ENCODE measurements at regions not wholly inside any gene's neighbourhood (a gene's known extent, or its start where the extent isn't known, plus 50 kb on each side); places are given as distances from the start of the nearest gene placed in this dataset.

DNA sequence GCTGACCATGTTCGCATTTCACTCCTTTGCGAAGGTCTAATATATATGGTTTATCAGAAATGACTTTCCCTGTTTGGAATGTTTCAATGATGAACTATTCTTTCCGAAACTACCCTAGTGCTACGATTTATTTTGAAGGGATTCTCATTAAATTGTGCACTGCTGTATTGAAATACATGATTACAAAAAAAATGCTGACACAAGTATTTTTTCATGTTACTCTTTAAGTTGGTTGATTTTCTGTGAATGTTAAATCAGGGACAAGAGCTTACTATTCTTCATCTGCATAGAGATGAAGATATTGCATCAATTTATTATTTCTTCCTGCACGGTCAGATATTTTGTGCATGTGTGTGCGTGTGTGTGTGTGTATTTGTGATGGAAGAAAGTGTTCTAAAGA lies 731.5 kb upstream of the AGA start:
- H3K4me1 ChIP-seq (ENCODE audit: control insufficient read depth in 5 of 5, insufficient read depth in 5 of 5, low read length in 5 of 5): no peaks in the 10 kb centered on the region
- H3K9me3 ChIP-seq (ENCODE audit: control insufficient read depth in 4 of 4, insufficient read depth in 3 of 4, low read length in 3 of 4): no peaks in the 10 kb centered on the region
- H3K4me3 ChIP-seq: no peak overlapping the region
- DNase-seq (no peak), ATAC-seq (ENCODE audit: insufficient read depth, low FRiP score) (no peak)
- H3K9ac ChIP-seq (ENCODE audit: insufficient read depth in 1 of 2, low read length in 2 of 2): no peak overlapping the region
- no peaks in the 10 kb centered on the region for H3K27me3 ChIP-seq (ENCODE audit: control insufficient read depth in 3 of 3, insufficient read depth in 3 of 3, low read length in 2 of 3)
- 77 to 83% methylated on average over 6 of the region's 6 CpGs for WGBS, 2 donors
- no peak overlapping the region for H3K27ac ChIP-seq (ENCODE audit: low read depth in 1 of 2, low read length in 1 of 2)
- no peaks in the 10 kb centered on the region for H3K36me3 ChIP-seq (ENCODE audit: control insufficient read depth in 4 of 4, insufficient read depth in 4 of 4, low read length in 4 of 4)
- TF ChIP-seq, protein P1, sequence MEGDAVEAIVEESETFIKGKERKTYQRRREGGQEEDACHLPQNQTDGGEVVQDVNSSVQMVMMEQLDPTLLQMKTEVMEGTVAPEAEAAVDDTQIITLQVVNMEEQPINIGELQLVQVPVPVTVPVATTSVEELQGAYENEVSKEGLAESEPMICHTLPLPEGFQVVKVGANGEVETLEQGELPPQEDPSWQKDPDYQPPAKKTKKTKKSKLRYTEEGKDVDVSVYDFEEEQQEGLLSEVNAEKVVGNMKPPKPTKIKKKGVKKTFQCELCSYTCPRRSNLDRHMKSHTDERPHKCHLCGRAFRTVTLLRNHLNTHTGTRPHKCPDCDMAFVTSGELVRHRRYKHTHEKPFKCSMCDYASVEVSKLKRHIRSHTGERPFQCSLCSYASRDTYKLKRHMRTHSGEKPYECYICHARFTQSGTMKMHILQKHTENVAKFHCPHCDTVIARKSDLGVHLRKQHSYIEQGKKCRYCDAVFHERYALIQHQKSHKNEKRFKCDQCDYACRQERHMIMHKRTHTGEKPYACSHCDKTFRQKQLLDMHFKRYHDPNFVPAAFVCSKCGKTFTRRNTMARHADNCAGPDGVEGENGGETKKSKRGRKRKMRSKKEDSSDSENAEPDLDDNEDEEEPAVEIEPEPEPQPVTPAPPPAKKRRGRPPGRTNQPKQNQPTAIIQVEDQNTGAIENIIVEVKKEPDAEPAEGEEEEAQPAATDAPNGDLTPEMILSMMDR (IDR thresholded peaks at IDR 0.05; ENCODE audit: control extremely low read depth, extremely low read depth): no peak

DNA sequence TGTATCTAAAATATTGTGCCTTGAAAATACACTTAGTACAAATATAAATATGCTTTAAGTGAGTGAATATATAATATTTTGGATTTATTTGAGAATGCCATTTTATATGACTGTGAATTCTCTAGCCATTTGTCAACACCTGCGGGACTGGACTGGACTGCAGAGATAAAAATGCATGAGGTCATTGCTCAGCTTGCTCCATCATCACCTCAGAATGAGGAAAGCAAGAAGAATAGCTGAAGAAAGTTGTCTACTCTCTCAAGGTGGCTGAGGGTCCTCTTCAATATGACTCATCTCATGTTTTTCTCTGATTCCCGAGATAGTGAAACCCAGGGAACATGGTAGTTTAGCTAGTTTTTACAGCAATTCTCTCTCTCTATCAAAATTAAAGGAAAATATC lies 732.5 kb upstream of the AGA start:
- H3K36me3 ChIP-seq (ENCODE audit: control insufficient read depth in 4 of 4, insufficient read depth in 4 of 4, low read length in 4 of 4): no peaks in the 10 kb centered on the region
- H3K9me3 ChIP-seq (ENCODE audit: control insufficient read depth in 4 of 4, insufficient read depth in 3 of 4, low read length in 3 of 4): no peaks in the 10 kb centered on the region
- DNase-seq (no peak), ATAC-seq (ENCODE audit: insufficient read depth, low FRiP score) (no peak)
- H3K4me1 ChIP-seq (ENCODE audit: control insufficient read depth in 5 of 5, insufficient read depth in 5 of 5, low read length in 5 of 5): no peaks in the 10 kb centered on the region
- 82 to 87% methylated on average over 2 of the region's 2 CpGs for WGBS, 2 donors
- H3K4me3 ChIP-seq: no peak overlapping the region
- TF ChIP-seq, protein P1 (IDR thresholded peaks at IDR 0.05; ENCODE audit: control extremely low read depth, extremely low read depth): no peak
- no peaks in the 10 kb centered on the region for H3K27me3 ChIP-seq (ENCODE audit: control insufficient read depth in 3 of 3, insufficient read depth in 3 of 3, low read length in 2 of 3)
- H3K27ac ChIP-seq (ENCODE audit: low read depth in 1 of 2, low read length in 1 of 2): no peak overlapping the region
- no peak overlapping the region for H3K9ac ChIP-seq (ENCODE audit: insufficient read depth in 1 of 2, low read length in 2 of 2)

DNA sequence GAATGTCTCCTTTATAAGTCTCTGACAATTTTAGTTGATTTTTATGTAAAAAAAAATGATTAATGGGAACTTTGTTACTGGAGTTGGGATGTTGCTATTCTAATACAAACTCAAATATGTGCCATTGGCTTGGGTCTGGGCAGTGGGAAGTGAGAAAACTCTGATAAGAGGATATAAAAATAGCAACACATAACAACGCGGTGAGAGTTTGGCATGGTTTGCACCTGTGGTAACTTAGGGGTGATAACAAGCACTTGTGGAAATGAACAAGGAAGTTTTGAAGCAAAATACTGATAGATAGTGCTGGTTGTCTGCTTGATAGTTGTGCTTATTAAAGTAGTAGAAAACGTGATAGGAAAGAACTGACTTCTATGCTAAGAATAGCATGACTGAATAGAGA lies 743.3 kb upstream of the AGA start:
- Histone ChIP-seq H3K9me3 (ENCODE audit: control insufficient read depth in 4 of 4, insufficient read depth in 3 of 4, low read length in 3 of 4) (peaks cover 0 to 1% (median 0%) of the 10 kb centered on the region in 4 donors), H3K27ac (ENCODE audit: low read depth in 1 of 2, low read length in 1 of 2) (peak overlapping the region in 1 of 2 donors; percentile 21), H3K9ac (ENCODE audit: insufficient read depth in 1 of 2, low read length in 2 of 2) (no peak overlapping the region), H3K4me3 (no peak overlapping the region), H3K36me3 (ENCODE audit: control insufficient read depth in 4 of 4, insufficient read depth in 4 of 4, low read length in 4 of 4) (no peaks in the 10 kb centered on the region), H3K4me1 (ENCODE audit: control insufficient read depth in 5 of 5, insufficient read depth in 5 of 5, low read length in 5 of 5) (no peaks in the 10 kb centered on the region), H3K27me3 (ENCODE audit: control insufficient read depth in 3 of 3, insufficient read depth in 3 of 3, low read length in 2 of 3) (no peaks in the 10 kb centered on the region)
- ATAC-seq (ENCODE audit: insufficient read depth, low FRiP score) (no peak), DNase-seq (no peak)
- TF ChIP-seq, protein P1 (IDR thresholded peaks at IDR 0.05; ENCODE audit: control extremely low read depth, extremely low read depth): no peak
- 28 to 32% methylated on average over 3 of the region's 3 CpGs for WGBS, 2 donors

DNA sequence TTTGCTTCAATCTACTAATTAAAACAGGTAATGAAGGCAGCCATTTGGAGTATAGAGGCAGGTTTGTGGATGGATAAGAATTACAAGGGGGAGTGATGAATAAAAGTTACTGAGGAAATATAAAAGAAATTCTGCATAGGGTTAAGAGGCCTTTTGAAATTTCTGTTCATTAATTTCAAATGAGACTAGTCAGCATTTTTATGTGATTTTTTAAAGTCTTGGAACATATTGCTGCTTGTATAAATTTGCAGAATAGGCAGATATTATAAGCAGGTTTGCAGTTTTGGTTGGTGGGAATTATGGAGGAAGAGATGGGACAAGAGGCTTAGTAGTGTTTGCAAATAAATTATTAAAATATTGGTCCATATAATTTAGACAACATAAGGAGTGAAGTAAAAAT lies 750.4 kb upstream of the AGA start:
- Histone ChIP-seq H3K27me3 (ENCODE audit: control insufficient read depth in 3 of 3, insufficient read depth in 3 of 3, low read length in 2 of 3) (no peaks in the 10 kb centered on the region), H3K9ac (ENCODE audit: insufficient read depth in 1 of 2, low read length in 2 of 2) (no peak overlapping the region), H3K36me3 (ENCODE audit: control insufficient read depth in 4 of 4, insufficient read depth in 4 of 4, low read length in 4 of 4) (no peaks in the 10 kb centered on the region), H3K4me3 (no peak overlapping the region), H3K27ac (ENCODE audit: low read depth in 1 of 2, low read length in 1 of 2) (no peak overlapping the region), H3K4me1 (ENCODE audit: control insufficient read depth in 5 of 5, insufficient read depth in 5 of 5, low read length in 5 of 5) (no peaks in the 10 kb centered on the region), H3K9me3 (ENCODE audit: control insufficient read depth in 4 of 4, insufficient read depth in 3 of 4, low read length in 3 of 4) (peaks cover 0 to 6% (median 0%) of the 10 kb centered on the region in 4 donors)
- TF ChIP-seq, protein P1 (IDR thresholded peaks at IDR 0.05; ENCODE audit: control extremely low read depth, extremely low read depth): no peak
- DNase-seq (no peak), ATAC-seq (ENCODE audit: insufficient read depth, low FRiP score) (no peak)
